Activated CD4-positive, alpha-beta T cell treated with anti-CD3 and anti-CD28 coated beads, Interleukin-2, amount 50 U/mL, for 24 hours (primary cell): ENCODE measurements at regions not wholly inside any gene's neighbourhood (a gene's known extent, or its start where the extent isn't known, plus 50 kb on each side); places are given as distances from the start of the nearest gene placed in this dataset.

Experiments
- DNase-seq, 2 donors: peaks; one replicate each; pipeline ENCODE4 v3.0.0-alpha.2; 2020; ENCODE audit warnings: low read depth in 1 of 2, low spot score in 1 of 2

GRCh38 chr1:13922466-13923110, 222.6 kb downstream of the PRDM2 start:
- DNase-seq = no peak

- DNase-seq = no peak
These were observed 226.6 kb downstream of the PRDM2 start for GRCh38 chr1:13926556-13926955.

- DNase-seq = no peak
These were observed 227.7 kb downstream of the PRDM2 start for GRCh38 chr1:13927736-13928135.

- DNase-seq = no peak
These were observed 229.3 kb downstream of the PRDM2 start for GRCh38 chr1:13929313-13929712.

- no peak for DNase-seq
These were observed 230.2 kb downstream of the PRDM2 start for GRCh38 chr1:13930151-13930550.

GRCh38 chr1:13931226-13931625, 231.2 kb downstream of the PRDM2 start:
- no peak for DNase-seq

- DNase-seq = no peak
These were observed 235.3 kb downstream of the PRDM2 start for GRCh38 chr1:13935336-13935735.

- no peak for DNase-seq
These were observed 241.3 kb downstream of the PRDM2 start for GRCh38 chr1:13941315-13941714.

- DNase-seq = no peak
These were observed 243.1 kb downstream of the PRDM2 start for GRCh38 chr1:13943055-13943454.

- no peak for DNase-seq
These were observed 245.9 kb downstream of the PRDM2 start for GRCh38 chr1:13945856-13946255.

- no peak for DNase-seq
These were observed 247.7 kb downstream of the PRDM2 start for GRCh38 chr1:13947658-13948057.

- DNase-seq = no peak
These were observed 248.4 kb downstream of the PRDM2 start for GRCh38 chr1:13948396-13948795.

GRCh38 chr1:13948888-13949391, 249.0 kb downstream of the PRDM2 start:
- no peak for DNase-seq

- DNase-seq = no peak
These were observed 249.6 kb downstream of the PRDM2 start for GRCh38 chr1:13949546-13949945.

- no peak for DNase-seq
These were observed 250.6 kb downstream of the PRDM2 start for GRCh38 chr1:13950637-13951036.

GRCh38 chr1:13951793-13952751, 252.1 kb downstream of the PRDM2 start:
- no peak for DNase-seq

- DNase-seq = no peak
These were observed 253.0 kb downstream of the PRDM2 start for GRCh38 chr1:13952985-13953384.

- DNase-seq = no peak
These were observed 256.4 kb downstream of the PRDM2 start for GRCh38 chr1:13956393-13956792.

GRCh38 chr1:13960375-13960987, 260.5 kb downstream of the PRDM2 start:
- DNase-seq = peak; percentile 37 to 56

GRCh38 chr1:13964768-13965167, 264.8 kb downstream of the PRDM2 start:
- no peak for DNase-seq

- DNase-seq = no peak
These were observed 265.9 kb downstream of the PRDM2 start for GRCh38 chr1:13965770-13966398.
